IPS-NIHi11 (cell line): ENCODE measurements at regions not wholly inside any gene's neighbourhood (a gene's known extent, or its start where the extent isn't known, plus 50 kb on each side); places are given as distances from the start of the nearest gene placed in this dataset.

ENCODE experiments used
- DNase-seq: peaks from one replicate; pipeline ENCODE4 v3.0.0; 2012; ENCODE audit warnings: mixed read lengths, low spot score

GRCh38 chr3:55175423-55175822, 247.6 kb upstream of the LRTM1 start:
- DNase-seq: no peak

- DNase-seq: no peak
Observed at GRCh38 chr3:55174747-55175146, 246.9 kb upstream of the LRTM1 start.

- DNase-seq: no peak
Observed at GRCh38 chr3:55173504-55173903, 245.6 kb upstream of the LRTM1 start.

- DNase-seq: no peak
Observed at GRCh38 chr3:55172913-55173312, 245.1 kb upstream of the LRTM1 start.

- DNase-seq: no peak
Observed at GRCh38 chr3:55170444-55170843, 242.6 kb upstream of the LRTM1 start.

GRCh38 chr3:55169608-55170072, 241.8 kb upstream of the LRTM1 start:
- DNase-seq: no peak

- DNase-seq: no peak
Observed at GRCh38 chr3:55169161-55169560, 241.3 kb upstream of the LRTM1 start.

- DNase-seq: no peak
Observed at GRCh38 chr3:55167586-55168317, 239.9 kb upstream of the LRTM1 start.

- no peak for DNase-seq
Observed at GRCh38 chr3:55166576-55167555, 239.0 kb upstream of the LRTM1 start.

GRCh38 chr3:55165704-55166405, 238.0 kb upstream of the LRTM1 start:
- no peak for DNase-seq

- no peak for DNase-seq
Observed at GRCh38 chr3:55165278-55165677, 237.4 kb upstream of the LRTM1 start.

GRCh38 chr3:55164876-55165275, 237.0 kb upstream of the LRTM1 start:
- DNase-seq: no peak

- no peak for DNase-seq
Observed at GRCh38 chr3:55164191-55164590, 236.3 kb upstream of the LRTM1 start.

- DNase-seq: no peak
Observed at GRCh38 chr3:55163421-55163820, 235.6 kb upstream of the LRTM1 start.

GRCh38 chr3:55162031-55162795, 234.4 kb upstream of the LRTM1 start:
- no peak for DNase-seq

GRCh38 chr3:55161231-55161630, 233.4 kb upstream of the LRTM1 start:
- DNase-seq: no peak

GRCh38 chr3:55160241-55160983, 232.6 kb upstream of the LRTM1 start:
- peak; percentile 13 for DNase-seq

GRCh38 chr3:55159711-55160110, 231.9 kb upstream of the LRTM1 start:
- no peak for DNase-seq

GRCh38 chr3:55159016-55159415, 231.2 kb upstream of the LRTM1 start:
- no peak for DNase-seq

GRCh38 chr3:55158345-55158744, 230.5 kb upstream of the LRTM1 start:
- DNase-seq: no peak

- no peak for DNase-seq
Observed at GRCh38 chr3:55157731-55158130, 229.9 kb upstream of the LRTM1 start.
